ENCODE measurements at regions not wholly inside any gene's neighbourhood (a gene's known extent, or its start where the extent isn't known, plus 50 kb on each side); places are given as distances from the start of the nearest gene placed in this dataset.
"Not testable (repeated sequence)": the region's sequence is repeated elsewhere in the genome, so short reads cannot be mapped to it uniquely, and the experiment has no call there.

GRCh38 chr1:194028002-194028401, 841.6 kb upstream of the B3GALT2 start:
- no peak for DNase-seq

GRCh38 chr1:194026422-194026821, 840.0 kb upstream of the B3GALT2 start:
- DNase-seq: peak; percentile 14

- DNase-seq: peak; percentile 39
These were observed 838.2 kb upstream of the B3GALT2 start for GRCh38 chr1:194024659-194025058.

GRCh38 chr1:194014014-194014413, 827.6 kb upstream of the B3GALT2 start:
- DNase-seq: peak; percentile 51

- peak; percentile 27 for DNase-seq
These were observed 827.1 kb upstream of the B3GALT2 start for GRCh38 chr1:194013561-194013960.

GRCh38 chr1:194004146-194004545, 817.7 kb upstream of the B3GALT2 start:
- DNase-seq: no peak

- not testable (repeated sequence) for DNase-seq
These were observed 815.4 kb upstream of the B3GALT2 start for GRCh38 chr1:194001726-194002350.

- DNase-seq: no peak
These were observed 802.5 kb upstream of the B3GALT2 start for GRCh38 chr1:193988885-193989284.

GRCh38 chr1:193979219-193979618, 792.8 kb upstream of the B3GALT2 start:
- no peak for DNase-seq

- DNase-seq: no peak
These were observed 787.9 kb upstream of the B3GALT2 start for GRCh38 chr1:193974286-193974798.

- DNase-seq: no peak
These were observed 787.0 kb upstream of the B3GALT2 start for GRCh38 chr1:193973428-193973827.

GRCh38 chr1:193971595-193971994, 785.2 kb upstream of the B3GALT2 start:
- DNase-seq: peak; percentile 69

- DNase-seq: no peak
These were observed 774.1 kb upstream of the B3GALT2 start for GRCh38 chr1:193960499-193960898.

- DNase-seq: no peak
These were observed 773.6 kb upstream of the B3GALT2 start for GRCh38 chr1:193960040-193960439.

- no peak for DNase-seq
These were observed 771.2 kb upstream of the B3GALT2 start for GRCh38 chr1:193957556-193958095.

GRCh38 chr1:193952778-193953374, 766.5 kb upstream of the B3GALT2 start:
- DNase-seq: no peak

GRCh38 chr1:193951984-193952383, 765.6 kb upstream of the B3GALT2 start:
- peak; percentile 14 for DNase-seq

GRCh38 chr1:193944454-193944853, 758.0 kb upstream of the B3GALT2 start:
- no peak for DNase-seq

GRCh38 chr1:193940176-193940575, 753.8 kb upstream of the B3GALT2 start:
- no peak for DNase-seq

GRCh38 chr1:193939585-193939984, 753.2 kb upstream of the B3GALT2 start:
- DNase-seq: no peak

- DNase-seq: no peak
These were observed 750.9 kb upstream of the B3GALT2 start for GRCh38 chr1:193937308-193937707.

GRCh38 chr1:193932979-193933378, 746.6 kb upstream of the B3GALT2 start:
- DNase-seq: no peak

GRCh38 chr1:193931356-193931755, 744.9 kb upstream of the B3GALT2 start:
- no peak for DNase-seq

- DNase-seq: no peak
These were observed 743.1 kb upstream of the B3GALT2 start for GRCh38 chr1:193929374-193930033.

All from HCEC 1CT (cell line).